ENCODE measurements at regions not wholly inside any gene's neighbourhood (a gene's known extent, or its start where the extent isn't known, plus 50 kb on each side); places are given as distances from the start of the nearest gene placed in this dataset.
A peak's percentile ranks its signal among the peaks of the same experiment; 100 is the strongest.

DNA sequence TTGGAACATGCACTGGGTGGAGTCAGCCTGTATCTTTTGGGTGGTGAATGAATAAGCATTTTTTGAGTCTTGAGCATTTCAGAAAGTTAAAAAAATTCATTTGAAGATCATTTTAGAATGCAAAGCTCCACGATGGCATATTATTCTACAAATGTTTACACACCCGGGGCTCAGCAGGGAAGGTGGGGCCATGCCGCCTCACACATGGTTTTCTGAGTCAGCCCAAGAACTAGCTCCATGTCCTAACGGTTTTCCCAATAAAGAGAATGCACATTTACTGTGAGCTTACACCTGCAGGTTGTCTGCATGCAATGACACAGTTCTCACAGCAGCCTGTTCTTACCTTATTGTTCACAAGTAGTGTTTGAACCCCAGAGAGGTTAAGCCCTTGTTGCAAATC, 670.3 kb downstream of the GALR1 start:
- Histone ChIP-seq H2BK5ac (ENCODE audit: low read length) (no peak overlapping the region), H3K79me1 (ENCODE audit: low read depth, low read length) (no peaks in the 10 kb centered on the region), H2AK5ac (ENCODE audit: low read depth, low read length) (no peak overlapping the region), H3K9me3 (replicated peaks in 1 of 2; ENCODE audit: control insufficient read depth in 2 of 2, insufficient read depth in 1 of 2, low read depth in 1 of 2, low read length in 2 of 2) (no peaks in the 10 kb centered on the region), H3K23ac (ENCODE audit: low read depth, low read length, poor library complexity) (no peak overlapping the region), H4K91ac (ENCODE audit: low read depth, low read length, poor library complexity) (no peak overlapping the region), H3K4me2 (ENCODE audit: insufficient read depth, low read length, poor library complexity, severe bottlenecking) (no peak overlapping the region), H3K27ac (replicated peaks; ENCODE audit: low read length) (no peak overlapping the region), H2AFZ (ENCODE audit: low read length) (no peak overlapping the region), H2BK12ac (ENCODE audit: low read length) (no peak overlapping the region), H3K14ac (ENCODE audit: low read length) (no peak overlapping the region), H2BK15ac (ENCODE audit: low read length) (no peak overlapping the region), H3K4me1 (ENCODE audit: control insufficient read depth in 2 of 2, insufficient read depth in 1 of 2, low read depth in 1 of 2, low read length in 2 of 2) (no peaks in the 10 kb centered on the region), H3K18ac (ENCODE audit: low read length) (no peak overlapping the region), H3K27me3 (ENCODE audit: control insufficient read depth in 3 of 3, insufficient read depth in 3 of 3, low read depth in 1 of 3, low read length in 3 of 3) (no peaks in the 10 kb centered on the region), H3K4me3 (ENCODE audit: low read length in 2 of 2) (no peak overlapping the region), H3K36me3 (replicated peaks in 1 of 2; ENCODE audit: control insufficient read depth in 2 of 2, insufficient read depth in 2 of 2, low read length in 2 of 2) (no peaks in the 10 kb centered on the region), H4K8ac (ENCODE audit: low read depth, low read length) (no peak overlapping the region), H3K4ac (ENCODE audit: low read length) (no peak overlapping the region), H2BK120ac (ENCODE audit: low read depth, low read length) (no peak overlapping the region), H3K9ac (ENCODE audit: low read depth, low read length, poor library complexity) (no peak overlapping the region)
- no peak for DNase-seq (ENCODE audit: low spot score)
- WGBS, 2 donors (ENCODE audit: extremely low coverage in 2 of 2, insufficient read length in 2 of 2, insufficient replicate concordance in 1 of 2), result no CpG with 5 or more reads among the region's 4 CpGs

GRCh38 chr18:77935342-77935741, 685.7 kb downstream of the GALR1 start:
- no peak overlapping the region for H3K4me2 ChIP-seq (ENCODE audit: insufficient read depth, low read length, poor library complexity, severe bottlenecking)
- H3K36me3 ChIP-seq (replicated peaks in 1 of 2; ENCODE audit: control insufficient read depth in 2 of 2, insufficient read depth in 2 of 2, low read length in 2 of 2), result no peaks in the 10 kb centered on the region
- no peak overlapping the region for H3K4me3 ChIP-seq (ENCODE audit: low read length in 2 of 2)
- no CpG with 5 or more reads among the region's 1 CpG for WGBS, 2 donors (ENCODE audit: extremely low coverage in 2 of 2, insufficient read length in 2 of 2, insufficient replicate concordance in 1 of 2)
- no peaks in the 10 kb centered on the region for H3K9me3 ChIP-seq (replicated peaks in 1 of 2; ENCODE audit: control insufficient read depth in 2 of 2, insufficient read depth in 1 of 2, low read depth in 1 of 2, low read length in 2 of 2)
- no peaks in the 10 kb centered on the region for H3K4me1 ChIP-seq (ENCODE audit: control insufficient read depth in 2 of 2, insufficient read depth in 1 of 2, low read depth in 1 of 2, low read length in 2 of 2)
- H4K91ac ChIP-seq (ENCODE audit: low read depth, low read length, poor library complexity), result no peak overlapping the region
- H2BK5ac ChIP-seq (ENCODE audit: low read length), result no peak overlapping the region
- no peak overlapping the region for H3K4ac ChIP-seq (ENCODE audit: low read length)
- no peaks in the 10 kb centered on the region for H3K79me1 ChIP-seq (ENCODE audit: low read depth, low read length)
- H3K23ac ChIP-seq (ENCODE audit: low read depth, low read length, poor library complexity), result no peak overlapping the region
- H2BK120ac ChIP-seq (ENCODE audit: low read depth, low read length), result no peak overlapping the region
- no peak overlapping the region for H3K27ac ChIP-seq (replicated peaks; ENCODE audit: low read length)
- no peak overlapping the region for H3K9ac ChIP-seq (ENCODE audit: low read depth, low read length, poor library complexity)
- no peak overlapping the region for H2AFZ ChIP-seq (ENCODE audit: low read length)
- no peak overlapping the region for H2BK15ac ChIP-seq (ENCODE audit: low read length)
- no peak overlapping the region for H4K8ac ChIP-seq (ENCODE audit: low read depth, low read length)
- H2BK12ac ChIP-seq (ENCODE audit: low read length), result no peak overlapping the region
- H2AK5ac ChIP-seq (ENCODE audit: low read depth, low read length), result no peak overlapping the region
- DNase-seq (ENCODE audit: low spot score), result no peak
- H3K18ac ChIP-seq (ENCODE audit: low read length), result no peak overlapping the region
- no peaks in the 10 kb centered on the region for H3K27me3 ChIP-seq (ENCODE audit: control insufficient read depth in 3 of 3, insufficient read depth in 3 of 3, low read depth in 1 of 3, low read length in 3 of 3)
- H3K14ac ChIP-seq (ENCODE audit: low read length), result no peak overlapping the region

GRCh38 chr18:77940566-77940965, 690.9 kb downstream of the GALR1 start:
- no peak overlapping the region for H2BK15ac ChIP-seq (ENCODE audit: low read length)
- H3K9ac ChIP-seq (ENCODE audit: low read depth, low read length, poor library complexity), result no peak overlapping the region
- H3K9me3 ChIP-seq (replicated peaks in 1 of 2; ENCODE audit: control insufficient read depth in 2 of 2, insufficient read depth in 1 of 2, low read depth in 1 of 2, low read length in 2 of 2), result no peaks in the 10 kb centered on the region
- H3K4me2 ChIP-seq (ENCODE audit: insufficient read depth, low read length, poor library complexity, severe bottlenecking), result no peak overlapping the region
- no peak overlapping the region for H2AFZ ChIP-seq (ENCODE audit: low read length)
- no peaks in the 10 kb centered on the region for H3K4me1 ChIP-seq (ENCODE audit: control insufficient read depth in 2 of 2, insufficient read depth in 1 of 2, low read depth in 1 of 2, low read length in 2 of 2)
- no peak for DNase-seq (ENCODE audit: low spot score)
- H3K4ac ChIP-seq (ENCODE audit: low read length), result no peak overlapping the region
- H3K27me3 ChIP-seq (ENCODE audit: control insufficient read depth in 3 of 3, insufficient read depth in 3 of 3, low read depth in 1 of 3, low read length in 3 of 3), result no peaks in the 10 kb centered on the region
- H3K36me3 ChIP-seq (replicated peaks in 1 of 2; ENCODE audit: control insufficient read depth in 2 of 2, insufficient read depth in 2 of 2, low read length in 2 of 2), result no peaks in the 10 kb centered on the region
- H2BK5ac ChIP-seq (ENCODE audit: low read length), result no peak overlapping the region
- no peak overlapping the region for H3K23ac ChIP-seq (ENCODE audit: low read depth, low read length, poor library complexity)
- no peak overlapping the region for H2AK5ac ChIP-seq (ENCODE audit: low read depth, low read length)
- H4K91ac ChIP-seq (ENCODE audit: low read depth, low read length, poor library complexity), result no peak overlapping the region
- WGBS, 2 donors (ENCODE audit: extremely low coverage in 2 of 2, insufficient read length in 2 of 2, insufficient replicate concordance in 1 of 2), result no CpG with 5 or more reads among the region's 10 CpGs
- H2BK120ac ChIP-seq (ENCODE audit: low read depth, low read length), result no peak overlapping the region
- H4K8ac ChIP-seq (ENCODE audit: low read depth, low read length), result no peak overlapping the region
- no peaks in the 10 kb centered on the region for H3K79me1 ChIP-seq (ENCODE audit: low read depth, low read length)
- no peak overlapping the region for H3K27ac ChIP-seq (replicated peaks; ENCODE audit: low read length)
- H2BK12ac ChIP-seq (ENCODE audit: low read length), result no peak overlapping the region
- peak overlapping the region; percentile 89 for H3K18ac ChIP-seq (ENCODE audit: low read length)
- H3K4me3 ChIP-seq (ENCODE audit: low read length in 2 of 2), result no peak overlapping the region
- no peak overlapping the region for H3K14ac ChIP-seq (ENCODE audit: low read length)

DNA sequence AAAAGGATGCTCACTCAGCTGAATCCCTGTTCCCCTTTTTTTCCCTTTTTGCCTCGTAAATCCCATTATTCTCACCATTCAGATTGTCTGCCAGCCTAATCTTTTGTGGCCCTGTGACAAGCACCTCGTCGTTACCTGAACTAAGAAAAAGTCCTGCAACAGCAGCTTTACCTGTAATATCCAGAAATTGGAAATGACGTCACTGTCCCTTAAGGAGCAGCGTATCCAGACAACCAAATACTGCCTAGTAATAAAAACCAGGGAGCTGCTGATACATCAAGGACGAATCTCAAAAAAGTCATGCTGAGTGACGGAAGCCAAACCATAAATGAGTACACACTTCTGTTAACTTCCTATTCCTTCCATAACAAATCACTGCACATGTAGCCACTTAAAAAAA, 694.9 kb downstream of the GALR1 start:
- Histone ChIP-seq H3K79me1 (ENCODE audit: low read depth, low read length) (peaks cover 3% of the 10 kb centered on the region), H3K14ac (ENCODE audit: low read length) (no peak overlapping the region), H3K4ac (ENCODE audit: low read length) (no peak overlapping the region), H2BK5ac (ENCODE audit: low read length) (no peak overlapping the region), H3K27me3 (ENCODE audit: control insufficient read depth in 3 of 3, insufficient read depth in 3 of 3, low read depth in 1 of 3, low read length in 3 of 3) (no peaks in the 10 kb centered on the region), H3K4me2 (ENCODE audit: insufficient read depth, low read length, poor library complexity, severe bottlenecking) (no peak overlapping the region), H3K36me3 (replicated peaks in 1 of 2; ENCODE audit: control insufficient read depth in 2 of 2, insufficient read depth in 2 of 2, low read length in 2 of 2) (no peaks in the 10 kb centered on the region), H3K4me1 (ENCODE audit: control insufficient read depth in 2 of 2, insufficient read depth in 1 of 2, low read depth in 1 of 2, low read length in 2 of 2) (peaks cover 0 to 5% of the 10 kb centered on the region in 2 donors), H3K9ac (ENCODE audit: low read depth, low read length, poor library complexity) (no peak overlapping the region), H3K9me3 (replicated peaks in 1 of 2; ENCODE audit: control insufficient read depth in 2 of 2, insufficient read depth in 1 of 2, low read depth in 1 of 2, low read length in 2 of 2) (no peaks in the 10 kb centered on the region), H3K18ac (ENCODE audit: low read length) (no peak overlapping the region), H2BK120ac (ENCODE audit: low read depth, low read length) (no peak overlapping the region), H3K4me3 (ENCODE audit: low read length in 2 of 2) (no peak overlapping the region), H2AFZ (ENCODE audit: low read length) (no peak overlapping the region), H3K23ac (ENCODE audit: low read depth, low read length, poor library complexity) (no peak overlapping the region), H2BK15ac (ENCODE audit: low read length) (no peak overlapping the region), H4K91ac (ENCODE audit: low read depth, low read length, poor library complexity) (no peak overlapping the region), H2BK12ac (ENCODE audit: low read length) (no peak overlapping the region), H3K27ac (replicated peaks; ENCODE audit: low read length) (no peak overlapping the region), H2AK5ac (ENCODE audit: low read depth, low read length) (no peak overlapping the region), H4K8ac (ENCODE audit: low read depth, low read length) (no peak overlapping the region)
- no CpG with 5 or more reads among the region's 7 CpGs for WGBS, 2 donors (ENCODE audit: extremely low coverage in 2 of 2, insufficient read length in 2 of 2, insufficient replicate concordance in 1 of 2)
- DNase-seq (ENCODE audit: low spot score), result no peak

Data from neuronal stem cell (in vitro differentiated cells).